ENCODE measurements at regions not wholly inside any gene's neighbourhood (a gene's known extent, or its start where the extent isn't known, plus 50 kb on each side); places are given as distances from the start of the nearest gene placed in this dataset.

DNA sequence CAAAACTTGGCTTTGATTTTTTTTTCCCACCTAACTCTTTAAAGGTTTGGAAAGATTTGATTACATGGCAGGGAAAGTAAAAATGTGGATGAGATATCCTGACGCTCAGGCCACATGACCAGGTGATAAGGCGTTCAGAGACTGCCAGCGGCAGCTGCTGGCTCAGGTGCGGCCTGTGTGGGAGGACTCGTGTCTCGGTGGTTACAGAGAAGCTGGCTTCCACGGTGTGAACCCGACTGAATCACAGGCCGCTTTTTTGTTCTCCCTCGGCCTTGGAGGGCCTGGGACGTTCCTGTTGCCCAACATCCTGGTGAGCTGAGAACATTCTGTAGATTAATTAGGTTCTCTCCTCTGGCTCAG is 124.2 kb upstream of the ZNF516 start:
- no peak for DNase-seq
- Histone ChIP-seq H3K27me3 (no peaks in the 10 kb centered on the region), H3K36me3 (no peaks in the 10 kb centered on the region), H3K4me1 (peaks cover 0 to 13% (median 0%) of the 10 kb centered on the region in 4 donors), H3K9me3 (no peaks in the 10 kb centered on the region), H3K27ac (peak overlapping the region; percentile 18 to 76 (median 48)), H3K4me3 (peak overlapping the region in 1 of 4 donors; percentile 36)
- TF ChIP-seq, protein P1, sequence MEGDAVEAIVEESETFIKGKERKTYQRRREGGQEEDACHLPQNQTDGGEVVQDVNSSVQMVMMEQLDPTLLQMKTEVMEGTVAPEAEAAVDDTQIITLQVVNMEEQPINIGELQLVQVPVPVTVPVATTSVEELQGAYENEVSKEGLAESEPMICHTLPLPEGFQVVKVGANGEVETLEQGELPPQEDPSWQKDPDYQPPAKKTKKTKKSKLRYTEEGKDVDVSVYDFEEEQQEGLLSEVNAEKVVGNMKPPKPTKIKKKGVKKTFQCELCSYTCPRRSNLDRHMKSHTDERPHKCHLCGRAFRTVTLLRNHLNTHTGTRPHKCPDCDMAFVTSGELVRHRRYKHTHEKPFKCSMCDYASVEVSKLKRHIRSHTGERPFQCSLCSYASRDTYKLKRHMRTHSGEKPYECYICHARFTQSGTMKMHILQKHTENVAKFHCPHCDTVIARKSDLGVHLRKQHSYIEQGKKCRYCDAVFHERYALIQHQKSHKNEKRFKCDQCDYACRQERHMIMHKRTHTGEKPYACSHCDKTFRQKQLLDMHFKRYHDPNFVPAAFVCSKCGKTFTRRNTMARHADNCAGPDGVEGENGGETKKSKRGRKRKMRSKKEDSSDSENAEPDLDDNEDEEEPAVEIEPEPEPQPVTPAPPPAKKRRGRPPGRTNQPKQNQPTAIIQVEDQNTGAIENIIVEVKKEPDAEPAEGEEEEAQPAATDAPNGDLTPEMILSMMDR (IDR thresholded peaks at IDR 0.05), result no peak
- TF ChIP-seq POLR2A (IDR thresholded peaks at IDR 0.05), result no peak

DNA sequence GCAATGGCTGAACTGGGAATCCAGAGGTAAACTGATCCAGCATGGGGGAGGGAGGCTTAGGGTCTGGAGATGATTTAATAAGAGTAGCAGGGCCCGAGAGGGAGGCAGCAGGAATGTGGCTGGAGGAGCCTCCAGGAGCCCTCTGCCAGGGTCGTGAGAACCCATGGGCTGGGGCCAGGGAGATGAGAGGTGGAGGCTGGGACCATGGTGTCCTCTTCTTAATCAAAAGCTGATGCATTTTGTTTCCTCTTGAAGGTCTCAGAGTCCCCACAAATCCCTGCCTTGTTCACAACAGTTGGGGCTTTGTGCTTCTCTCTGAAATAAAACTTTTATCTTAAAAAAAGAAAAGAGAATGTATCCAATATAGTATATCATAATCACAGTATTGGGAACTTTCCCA is 123.7 kb upstream of the ZNF516 start:
- Histone ChIP-seq H3K36me3 (no peaks in the 10 kb centered on the region), H3K4me1 (peaks cover 0 to 13% (median 0%) of the 10 kb centered on the region in 4 donors), H3K9me3 (no peaks in the 10 kb centered on the region), H3K27me3 (no peaks in the 10 kb centered on the region), H3K4me3 (no peak overlapping the region), H3K27ac (peak overlapping the region in 1 of 4 donors; percentile 76)
- DNase-seq, result no peak
- TF ChIP-seq, protein P1 (IDR thresholded peaks at IDR 0.05), result no peak
- no peak for TF ChIP-seq POLR2A (IDR thresholded peaks at IDR 0.05)

DNA sequence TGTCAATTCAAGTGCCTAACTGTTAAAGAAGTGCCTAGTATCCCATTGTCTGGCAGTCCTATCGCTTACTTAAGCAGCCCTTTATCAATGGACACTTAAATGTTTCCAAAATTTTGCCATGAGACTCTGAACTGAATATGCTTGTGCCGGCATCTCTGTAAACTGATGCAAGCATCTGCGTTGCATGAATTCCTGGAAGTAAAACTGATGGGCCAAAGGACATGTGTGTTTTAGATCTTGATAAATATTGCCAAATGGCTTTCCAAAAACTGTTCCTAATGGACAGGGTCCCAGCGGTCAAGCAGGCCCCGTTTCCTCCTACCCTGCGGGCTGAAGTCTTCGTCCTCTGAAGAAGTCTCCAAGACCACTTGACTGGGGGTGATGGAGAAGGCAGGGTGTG is 121.3 kb upstream of the ZNF516 start:
- no peaks in the 10 kb centered on the region for H3K36me3 ChIP-seq
- no peak for TF ChIP-seq POLR2A (IDR thresholded peaks at IDR 0.05)
- TF ChIP-seq, protein P1 (IDR thresholded peaks at IDR 0.05), result no peak
- H3K4me1 ChIP-seq, result peaks cover 0 to 10% (median 0%) of the 10 kb centered on the region in 4 donors
- no peaks in the 10 kb centered on the region for H3K27me3 ChIP-seq
- no peak for DNase-seq
- H3K27ac ChIP-seq, result no peak overlapping the region
- H3K9me3 ChIP-seq, result no peaks in the 10 kb centered on the region
- no peak overlapping the region for H3K4me3 ChIP-seq

DNA sequence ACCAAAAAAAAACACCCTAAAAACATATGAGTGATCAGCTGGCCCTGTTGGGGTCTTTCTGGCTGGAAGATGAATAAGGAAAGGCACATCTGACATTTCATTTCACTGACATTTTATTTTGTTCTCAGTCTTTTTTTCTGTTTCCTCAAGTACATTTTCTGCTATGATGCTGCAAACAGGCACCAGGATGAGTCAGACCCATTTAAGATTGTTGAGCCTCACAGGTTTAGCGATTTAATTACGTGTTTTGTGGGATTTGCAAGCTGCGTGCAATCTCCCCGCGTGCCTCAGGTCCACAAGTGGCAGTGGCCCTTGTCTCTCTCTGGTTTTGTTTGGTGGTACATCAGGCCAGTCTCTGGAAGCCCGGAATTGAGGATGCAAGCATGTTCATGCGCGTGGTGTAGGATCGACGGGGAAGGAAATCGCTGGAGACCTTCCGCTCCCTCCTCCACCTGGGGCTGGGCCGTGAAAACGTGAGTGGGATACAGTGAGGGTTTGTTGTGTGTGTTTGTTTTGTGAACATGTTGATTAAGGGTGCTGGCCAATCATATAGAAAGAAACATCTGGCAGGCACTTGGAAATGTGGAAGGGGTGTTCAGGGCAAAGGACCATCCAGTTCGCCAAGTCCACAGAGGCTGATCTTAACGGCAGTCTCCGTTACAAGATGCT is 120.2 kb upstream of the ZNF516 start:
- no peak for DNase-seq
- Histone ChIP-seq H3K36me3 (no peaks in the 10 kb centered on the region), H3K27ac (no peak overlapping the region), H3K4me1 (no peaks in the 10 kb centered on the region), H3K9me3 (no peaks in the 10 kb centered on the region), H3K27me3 (no peaks in the 10 kb centered on the region), H3K4me3 (no peak overlapping the region)
- no peak for TF ChIP-seq POLR2A (IDR thresholded peaks at IDR 0.05)
- TF ChIP-seq, protein P1 (IDR thresholded peaks at IDR 0.05), result no peak

DNA sequence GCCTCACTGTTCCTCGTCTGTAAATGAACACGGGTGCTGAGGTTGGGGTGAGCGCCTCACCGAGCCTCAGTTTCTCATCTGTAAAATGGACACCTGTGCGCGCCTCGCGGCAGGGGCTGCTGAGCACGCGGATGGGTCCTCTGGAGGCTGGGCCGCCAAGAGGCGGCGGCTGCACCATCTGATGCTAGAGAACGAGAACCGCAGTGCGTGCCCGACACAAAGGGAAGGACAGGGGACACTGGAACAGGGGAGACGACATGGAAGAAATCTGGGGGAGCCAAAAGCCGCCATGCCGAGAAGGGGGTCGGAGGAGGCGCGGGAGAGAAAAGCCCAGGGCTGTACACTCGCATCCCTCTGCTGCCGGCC is 118.7 kb upstream of the ZNF516 start:
- no peaks in the 10 kb centered on the region for H3K36me3 ChIP-seq
- no peaks in the 10 kb centered on the region for H3K4me1 ChIP-seq
- no peak for DNase-seq
- TF ChIP-seq, protein P1 (IDR thresholded peaks at IDR 0.05), result no peak
- no peak for TF ChIP-seq POLR2A (IDR thresholded peaks at IDR 0.05)
- no peak overlapping the region for H3K4me3 ChIP-seq
- H3K27me3 ChIP-seq, result no peaks in the 10 kb centered on the region
- H3K9me3 ChIP-seq, result no peaks in the 10 kb centered on the region
- H3K27ac ChIP-seq, result no peak overlapping the region

Data from Peyer's patch (tissue), 4 donors.